Effector CD4-positive, alpha-beta T cell (primary cell): ENCODE measurements at regions not wholly inside any gene's neighbourhood (a gene's known extent, or its start where the extent isn't known, plus 50 kb on each side); places are given as distances from the start of the nearest gene placed in this dataset.
"Not testable (repeated sequence)": the region's sequence is repeated elsewhere in the genome, so short reads cannot be mapped to it uniquely, and the experiment has no call there.

Source experiments
- DNase-seq: peaks from one replicate; pipeline ENCODE4 v3.0.0-alpha.2; 2020

DNA sequence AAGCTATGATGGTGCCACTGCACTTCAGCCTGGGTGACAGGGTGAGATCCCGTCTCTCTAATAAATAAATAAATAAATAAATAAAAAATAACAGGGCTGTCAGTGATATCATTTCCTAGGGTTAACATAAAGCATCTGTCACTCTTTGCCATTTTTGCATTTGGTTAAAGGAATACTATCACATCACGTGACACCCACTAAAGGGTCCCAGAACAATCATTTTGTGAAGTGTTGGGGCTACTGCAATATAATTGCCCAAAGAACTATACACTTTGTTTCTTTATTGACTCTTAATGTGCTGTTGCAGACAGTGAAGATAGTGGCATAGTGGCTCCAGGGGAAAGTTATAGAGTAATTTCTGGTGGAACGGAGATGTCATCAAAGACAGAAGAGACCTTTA lies 176.5 kb upstream of the MMS22L start:
- DNase-seq = no peak

DNA sequence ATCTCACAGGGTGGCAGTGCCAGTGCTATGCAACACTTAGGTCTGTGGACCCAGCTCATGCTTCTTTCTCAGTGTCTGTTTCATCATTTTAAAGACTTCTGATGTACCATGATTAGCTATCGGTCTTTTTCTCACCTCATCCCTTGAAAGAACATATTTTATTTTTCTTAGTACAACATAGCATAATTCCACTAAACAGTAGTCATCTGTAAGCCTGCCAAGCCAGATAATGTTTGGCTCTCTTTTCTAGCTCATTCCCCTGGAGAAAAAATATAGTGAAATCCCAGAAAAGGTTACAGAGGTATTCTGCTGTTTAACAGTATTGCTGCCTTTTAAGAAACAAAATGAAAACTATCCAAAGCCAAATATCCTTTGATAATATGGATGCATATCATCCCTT lies 177.0 kb upstream of the MMS22L start:
- DNase-seq = no peak

DNA sequence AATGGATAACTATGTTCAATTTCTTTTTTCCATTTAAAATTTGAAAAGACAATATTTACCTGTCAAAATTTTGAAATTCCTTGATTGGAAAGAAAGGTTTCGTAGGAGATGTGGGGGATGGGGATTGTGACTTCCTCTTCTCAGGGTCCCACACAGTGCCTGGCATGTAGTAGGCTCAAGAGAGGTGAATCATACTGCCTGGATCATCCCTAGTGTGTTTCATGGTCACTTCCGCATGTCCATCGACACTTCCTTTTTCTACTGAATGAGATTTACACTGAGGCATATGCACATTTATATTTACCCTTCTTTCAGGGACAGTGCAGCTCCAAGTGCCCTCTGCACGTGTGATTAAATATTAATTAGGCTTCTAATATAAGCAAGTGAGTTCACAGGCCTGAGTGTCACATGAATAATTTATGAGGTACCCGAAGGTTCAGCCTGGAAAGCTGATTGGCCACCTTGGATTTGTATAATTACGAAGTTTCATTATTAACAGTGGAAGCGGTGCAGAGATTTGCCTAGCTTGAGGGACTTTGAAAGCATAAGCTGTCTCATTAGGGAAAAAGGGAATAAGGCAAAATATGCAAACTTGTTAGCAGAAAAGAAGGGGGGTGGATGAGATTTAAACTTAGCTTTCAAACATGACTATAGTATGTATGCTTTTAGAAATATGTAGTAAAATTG lies 177.5 kb upstream of the MMS22L start:
- DNase-seq = no peak

DNA sequence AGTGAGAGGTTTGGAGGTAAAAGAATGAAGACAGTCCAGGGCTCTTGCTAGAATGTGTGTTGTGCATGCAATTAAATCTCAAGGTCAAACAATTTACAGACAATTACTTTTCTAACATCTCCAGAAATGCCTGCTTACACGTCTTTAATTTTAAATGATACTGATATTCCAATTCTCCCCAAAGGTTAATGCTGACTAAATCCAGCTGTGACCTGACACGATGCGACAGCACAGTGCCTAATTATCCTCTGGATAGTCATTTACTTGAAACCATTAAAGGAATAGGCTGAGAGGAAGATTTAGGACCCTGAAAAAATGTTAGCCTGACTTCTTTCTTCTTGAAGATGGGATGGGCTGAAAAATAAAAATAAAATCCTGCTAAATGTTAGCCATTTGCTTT lies 178.2 kb upstream of the MMS22L start:
- DNase-seq = no peak

DNA sequence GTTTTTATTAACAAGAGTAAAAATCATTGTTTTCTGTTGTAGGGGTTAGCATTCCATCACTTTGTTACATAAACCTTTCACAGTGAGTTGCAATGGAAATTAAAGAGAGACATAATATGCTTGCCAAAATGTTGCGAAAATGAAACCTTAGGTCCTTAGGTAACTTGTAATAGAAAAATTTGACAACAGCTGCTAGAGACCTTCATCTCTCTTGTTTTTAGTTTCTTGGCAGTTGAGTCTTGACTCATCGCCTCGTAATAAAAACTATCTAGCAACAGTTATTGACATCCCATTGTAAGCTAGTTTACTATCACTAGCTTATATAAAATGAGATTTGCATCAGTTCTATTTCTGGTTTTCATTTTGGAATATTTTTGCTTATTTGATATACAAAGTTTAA lies 179.0 kb upstream of the MMS22L start:
- DNase-seq = no peak

DNA sequence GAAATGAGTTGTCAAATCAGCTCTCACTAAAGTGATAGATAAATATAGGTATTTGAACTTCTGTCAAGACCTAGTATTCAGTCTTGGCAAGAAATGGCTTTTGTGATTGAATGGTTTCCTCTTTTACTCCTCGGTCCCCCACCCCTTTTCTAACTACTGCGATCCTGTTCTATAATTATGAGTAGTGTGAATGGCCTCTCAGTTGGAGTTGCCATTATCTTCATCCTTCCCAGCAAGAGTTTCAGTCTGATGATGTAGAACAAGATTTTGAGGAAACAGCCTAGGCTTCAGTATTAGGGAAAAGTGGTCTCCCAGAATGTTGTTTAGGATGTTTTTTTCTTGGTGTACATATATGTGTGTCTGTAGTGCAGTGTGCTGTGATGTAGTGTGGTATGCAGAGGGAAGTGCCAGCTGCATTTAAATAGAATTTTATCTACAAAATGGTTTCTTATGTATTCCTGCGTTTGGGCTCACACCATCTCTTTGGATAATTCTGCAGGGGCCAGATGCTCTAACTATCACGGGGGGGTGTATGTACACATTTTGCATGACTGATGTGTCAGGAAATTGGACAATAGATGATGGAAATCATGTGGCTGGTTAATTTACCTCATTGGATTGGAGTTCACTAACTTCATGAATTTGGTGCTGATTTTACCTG lies 180.1 kb upstream of the MMS22L start:
- no peak for DNase-seq

DNA sequence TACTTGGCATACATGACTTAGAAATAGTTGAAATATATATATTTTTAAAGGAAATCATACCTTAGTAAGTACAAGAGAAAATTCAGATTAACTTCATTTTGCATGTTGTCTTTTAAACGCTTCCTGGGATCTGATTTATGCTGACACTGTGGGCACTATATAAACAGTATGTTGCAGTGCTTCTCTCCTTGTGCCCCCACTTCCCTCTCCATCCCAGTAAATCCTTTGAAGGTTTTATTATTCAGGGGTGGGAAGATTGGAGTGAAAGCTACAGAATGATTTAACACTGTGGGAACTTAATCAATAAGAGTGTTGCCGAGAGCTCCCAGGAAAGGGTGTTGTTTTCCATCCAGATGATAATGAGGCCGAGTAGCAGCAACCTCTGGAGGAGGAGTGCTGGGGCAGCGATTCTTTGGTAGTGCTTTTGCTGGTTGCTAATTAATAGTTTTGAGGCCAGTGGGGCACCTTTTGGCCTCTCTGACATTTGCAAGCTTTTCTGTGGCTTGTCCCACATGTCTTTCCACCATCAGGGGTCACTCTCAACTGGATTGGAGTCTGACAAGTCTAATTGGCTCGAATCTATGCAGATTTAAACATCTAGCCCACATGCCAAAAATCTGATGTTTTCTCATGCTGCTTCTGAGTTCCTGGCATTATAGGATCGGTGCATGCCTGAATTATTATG lies 183.0 kb upstream of the MMS22L start:
- DNase-seq = no peak

DNA sequence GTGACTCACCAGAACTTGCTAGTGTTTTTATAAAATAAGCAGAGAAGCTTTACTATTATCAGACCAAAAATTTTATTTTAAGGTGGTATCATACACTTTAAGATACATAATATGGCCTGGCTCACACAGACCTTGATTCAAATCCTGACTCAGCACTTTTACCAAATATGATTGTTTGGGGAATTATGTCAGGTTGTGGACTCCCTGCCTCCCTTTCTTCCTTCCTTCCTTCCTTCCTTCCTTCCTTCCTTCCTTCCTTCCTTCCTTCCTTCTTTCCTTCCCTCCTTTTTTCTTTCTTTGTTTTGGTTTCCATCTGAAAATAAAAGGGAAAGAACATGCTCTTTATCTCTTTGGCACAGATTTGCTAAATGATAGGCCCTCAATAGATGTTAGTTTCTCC lies 186.0 kb upstream of the MMS22L start:
- no peak for DNase-seq

DNA sequence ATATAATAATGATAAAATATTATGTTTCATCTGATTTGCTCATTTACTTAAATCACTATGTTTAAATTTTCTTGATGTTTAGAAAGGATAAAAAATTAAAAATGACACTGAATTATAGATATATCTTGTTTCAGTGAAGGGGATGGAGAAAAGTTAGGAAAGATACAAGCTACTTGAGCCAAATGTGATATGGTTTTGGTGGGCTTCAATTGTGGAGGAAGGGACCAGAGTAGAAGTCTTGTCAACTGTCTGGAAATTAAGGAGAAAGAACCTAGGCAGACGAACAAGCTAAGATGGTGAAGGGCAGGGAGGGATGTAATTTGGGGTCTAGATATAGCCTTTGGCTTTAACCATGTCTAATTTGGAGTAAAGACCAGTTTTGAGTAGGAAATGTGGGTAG lies 186.4 kb upstream of the MMS22L start:
- no peak for DNase-seq

DNA sequence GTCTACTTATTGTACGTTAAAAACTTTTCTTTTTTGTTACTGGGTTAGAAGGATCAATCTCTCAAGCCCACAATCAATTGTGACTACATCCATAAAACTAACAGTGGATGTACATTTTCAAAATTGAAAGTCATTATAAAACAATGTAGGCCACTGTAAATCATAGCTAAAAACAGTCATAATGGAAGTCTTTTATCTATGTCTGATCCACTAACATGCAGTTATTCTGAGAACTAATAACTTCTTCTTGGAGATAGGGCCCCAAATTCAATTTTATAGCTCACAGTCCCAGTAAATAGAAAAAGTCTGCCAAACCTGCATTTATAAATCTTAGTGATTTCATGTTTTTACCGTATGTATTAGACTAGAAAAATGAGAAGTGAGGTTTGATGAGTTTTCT lies 187.3 kb upstream of the MMS22L start:
- no peak for DNase-seq

DNA sequence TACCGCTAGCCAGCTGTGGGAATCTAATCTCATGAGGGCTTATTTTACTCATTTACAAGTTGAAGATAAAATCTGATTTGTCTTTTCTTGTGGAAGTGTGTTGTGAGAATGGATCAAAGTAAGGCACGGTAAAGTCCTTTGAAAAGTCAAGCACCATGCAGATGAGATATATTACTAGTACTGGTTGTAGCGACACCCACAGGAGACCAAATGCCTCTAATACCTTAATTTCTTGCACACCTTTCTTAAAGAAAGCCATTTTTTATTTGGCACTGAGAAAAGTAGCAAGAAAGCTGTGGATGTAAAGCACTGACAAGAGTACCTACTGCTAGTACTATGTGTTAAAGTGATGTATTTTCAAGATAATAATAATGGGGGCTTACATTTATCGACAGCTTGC lies 191.0 kb upstream of the MMS22L start:
- no peak for DNase-seq

DNA sequence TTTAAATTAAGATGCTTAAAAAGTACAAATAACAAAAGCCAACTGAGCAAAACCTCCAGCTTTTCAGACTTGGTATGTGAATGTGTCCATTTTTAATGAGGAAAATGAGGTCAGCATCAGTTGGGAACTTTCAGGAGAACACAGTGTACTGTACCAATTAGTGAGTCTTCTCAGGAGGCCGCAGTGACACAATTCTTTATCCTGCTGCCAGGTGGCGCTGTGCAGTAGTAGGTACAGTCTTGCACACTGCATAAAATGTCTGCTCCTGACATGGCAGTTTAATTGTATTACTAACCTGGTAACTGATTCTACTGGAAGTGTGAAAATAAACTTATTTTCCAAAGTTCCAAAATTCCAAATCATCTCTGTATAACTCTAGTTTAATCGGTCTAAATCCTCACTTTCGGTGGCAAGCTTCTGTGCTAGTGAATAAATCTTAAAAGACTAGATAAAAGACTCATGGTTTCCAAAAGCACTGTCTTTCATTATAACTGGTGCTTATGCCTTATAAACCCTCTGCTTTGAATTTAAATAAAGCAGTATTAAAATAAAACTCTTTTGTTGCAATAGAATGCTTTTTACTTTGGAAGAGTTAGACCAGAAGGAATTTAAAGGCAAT lies 214.8 kb upstream of the MMS22L start:
- DNase-seq = peak; percentile 25

DNA sequence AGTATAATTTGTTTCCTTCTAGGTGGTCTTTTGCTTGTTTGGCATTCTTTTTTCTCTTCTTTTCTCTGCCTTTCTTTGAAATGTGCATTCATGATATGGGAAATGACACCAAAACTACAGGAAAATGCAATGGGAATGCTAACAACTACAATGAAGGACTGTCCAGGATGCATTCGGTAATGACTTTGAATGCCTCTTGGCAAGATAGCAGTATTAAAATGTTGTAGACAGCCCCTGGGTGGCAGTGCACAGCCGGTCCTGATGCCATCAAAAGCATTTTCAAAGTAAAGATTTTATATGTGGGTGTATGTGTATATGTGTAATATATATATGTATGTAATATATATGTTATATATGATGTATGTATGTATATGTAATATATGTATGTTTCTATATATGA lies 218.8 kb upstream of the MMS22L start:
- DNase-seq = no peak

DNA sequence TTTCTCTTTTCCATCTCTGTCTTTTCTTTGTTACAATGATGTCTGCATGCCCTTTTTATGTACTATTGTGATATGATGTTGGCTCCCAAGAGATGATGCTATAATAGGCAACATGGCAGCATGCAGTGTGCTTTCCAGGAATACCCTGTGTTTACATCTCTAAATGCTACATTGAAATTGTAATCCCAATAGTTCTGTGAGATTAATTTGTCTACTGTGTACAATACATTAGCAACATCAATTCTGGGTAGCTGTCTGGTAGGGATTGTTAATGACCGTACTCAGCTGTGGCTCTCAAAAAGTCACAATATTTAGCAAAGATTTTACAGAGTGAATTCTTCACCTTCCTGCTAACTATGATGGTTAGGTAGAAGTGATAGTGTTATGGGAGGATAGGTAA lies 225.6 kb upstream of the MMS22L start:
- DNase-seq = no peak

DNA sequence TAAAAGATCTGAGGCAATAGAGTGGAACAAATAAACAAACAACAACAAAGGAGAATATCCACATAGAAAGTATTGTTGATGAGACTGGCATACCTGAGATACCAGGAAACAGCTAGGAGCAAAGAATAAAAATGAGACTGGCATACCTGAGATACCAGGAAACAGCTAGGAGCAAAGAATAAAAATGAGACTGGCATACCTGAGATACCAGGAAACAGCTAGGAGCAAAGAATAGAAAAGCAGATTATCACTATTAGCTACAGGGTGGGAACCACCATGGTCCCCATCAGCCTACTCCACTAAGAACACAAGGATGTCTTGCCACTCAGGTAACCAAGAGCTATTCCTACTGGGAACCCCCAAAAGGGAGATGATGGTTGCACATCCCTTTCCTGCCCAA lies 230.2 kb upstream of the MMS22L start:
- DNase-seq = not testable (repeated sequence)

DNA sequence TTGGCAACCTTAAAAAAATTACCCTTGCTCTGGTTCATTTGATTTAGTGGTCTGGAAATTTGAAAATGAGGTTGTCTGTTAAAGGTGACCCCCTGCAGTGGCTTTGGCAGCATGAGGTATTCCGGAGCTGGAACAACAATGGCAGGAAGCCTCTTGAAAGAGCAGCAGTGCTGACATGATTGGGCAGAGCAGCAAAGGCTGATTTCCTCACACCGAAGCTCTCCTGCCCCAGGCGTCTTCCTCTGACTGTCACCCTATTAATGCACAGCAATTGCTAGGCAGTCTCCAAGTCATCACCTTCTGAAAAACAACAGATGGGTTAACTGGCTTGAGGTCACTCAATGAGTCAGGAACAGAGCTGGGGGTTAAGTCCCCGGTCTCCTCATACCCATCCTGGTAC lies 241.8 kb upstream of the MMS22L start:
- no peak for DNase-seq

DNA sequence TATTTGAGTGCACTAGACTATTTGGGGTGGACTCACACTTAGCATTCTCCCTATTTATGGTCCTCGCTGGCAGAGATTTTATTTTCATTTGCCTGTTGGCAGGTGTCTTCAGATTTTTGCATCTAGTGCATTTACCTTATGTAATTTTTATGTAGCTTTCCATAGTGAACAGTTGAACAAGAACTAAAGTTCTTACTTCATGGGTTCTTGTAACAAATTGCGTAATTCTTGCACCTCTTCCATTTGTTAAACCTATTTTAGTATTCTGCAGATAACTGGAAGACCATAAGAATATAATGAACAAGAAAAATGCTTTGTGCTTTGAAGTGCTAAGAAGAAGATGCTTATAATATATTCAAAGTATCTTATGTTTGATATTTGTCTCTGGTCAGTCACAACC lies 252.8 kb upstream of the MMS22L start:
- no peak for DNase-seq

DNA sequence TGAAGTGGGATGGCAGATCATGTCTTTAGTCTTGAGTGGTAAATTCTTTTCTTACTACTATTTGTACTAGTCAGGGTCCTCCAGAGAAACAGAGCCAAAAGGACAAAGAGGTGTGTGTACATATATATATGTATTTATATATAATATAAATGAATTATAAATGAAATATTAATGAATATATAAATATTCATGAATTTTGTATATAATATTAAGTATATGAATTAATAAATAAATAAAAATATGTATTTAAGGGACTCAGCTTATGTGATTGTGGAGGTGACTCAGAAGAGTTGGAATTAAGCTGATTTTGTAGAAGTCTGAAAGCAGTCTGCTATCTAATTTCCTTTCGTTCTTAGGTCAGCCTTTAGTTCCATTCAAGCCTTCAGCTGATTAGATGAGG lies 265.3 kb upstream of the MMS22L start:
- DNase-seq = no peak

DNA sequence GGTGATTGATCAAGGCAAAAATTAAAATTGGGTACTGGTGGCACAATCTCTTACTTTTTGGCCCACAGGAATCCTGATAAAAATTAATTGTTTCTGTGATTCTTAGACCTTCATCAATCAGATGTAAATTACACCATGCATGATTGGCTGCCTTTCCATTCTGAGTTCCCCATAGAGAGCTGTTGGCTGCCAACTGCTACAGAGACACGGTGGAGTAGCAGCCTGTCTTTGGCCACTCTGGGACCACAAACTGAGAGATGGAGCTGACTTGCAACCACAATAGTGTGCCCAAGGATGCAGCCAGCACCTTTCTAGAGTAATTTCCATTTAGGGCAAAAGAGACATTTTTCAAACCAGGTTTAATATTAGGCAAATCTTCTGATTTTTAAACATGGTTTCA lies 274.3 kb upstream of the MMS22L start:
- no peak for DNase-seq

DNA sequence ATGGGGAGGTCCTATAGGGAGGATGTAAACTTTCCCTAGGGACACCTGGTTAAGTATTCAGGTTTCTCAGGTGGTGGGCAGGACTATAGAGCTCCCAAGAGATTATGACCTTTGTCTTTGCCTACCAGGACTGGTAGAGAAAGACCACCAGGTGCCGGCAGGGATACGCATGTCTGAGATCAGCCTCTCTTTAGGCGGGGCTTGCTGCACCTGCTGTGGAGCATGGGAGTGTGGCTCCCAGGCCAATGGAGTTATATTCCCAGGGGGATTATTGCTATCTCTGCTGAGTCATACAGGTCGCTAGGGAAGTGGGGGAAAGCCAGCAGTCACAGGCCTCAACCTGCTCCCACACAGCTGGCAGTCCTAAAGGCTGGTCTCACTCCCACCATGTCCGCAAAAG lies 280.5 kb upstream of the MMS22L start:
- DNase-seq = no peak

DNA sequence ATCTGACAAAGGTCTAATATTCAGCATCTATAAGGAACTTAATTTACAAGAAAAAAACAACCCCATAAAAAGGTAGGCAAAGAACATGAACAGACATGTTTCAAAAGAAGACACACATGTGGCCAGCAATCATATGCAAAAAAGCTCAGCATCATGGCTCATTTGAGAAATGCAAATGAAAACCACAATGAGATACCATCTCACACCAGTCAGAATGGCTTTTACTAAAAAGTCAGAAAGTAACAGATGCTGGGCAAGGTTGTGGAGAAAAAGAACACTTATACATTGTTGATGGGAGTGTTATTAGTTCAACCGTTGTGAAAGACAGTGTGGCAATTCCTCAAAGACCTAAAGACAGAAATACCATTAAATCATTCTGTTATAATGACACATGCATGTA lies 289.9 kb upstream of the MMS22L start:
- no peak for DNase-seq

DNA sequence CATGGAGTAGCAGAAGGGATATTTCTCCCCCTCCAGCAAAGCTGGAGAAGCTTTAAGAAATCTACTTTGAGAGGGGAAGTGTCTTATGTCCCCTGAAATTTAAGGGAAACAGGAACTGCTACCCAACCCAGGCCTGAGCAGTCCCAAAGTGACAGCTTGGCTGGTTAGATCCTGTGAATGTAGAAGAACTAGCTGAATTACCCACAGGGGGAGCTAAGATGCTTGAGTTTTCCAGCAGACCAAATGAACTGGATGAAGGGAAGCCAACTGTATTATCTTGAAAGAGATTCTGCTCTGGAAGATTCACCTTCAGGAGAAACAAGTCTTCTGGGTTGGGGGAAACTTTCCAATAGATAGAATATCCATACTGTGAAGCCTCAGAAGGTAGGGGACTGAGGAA lies 303.3 kb upstream of the MMS22L start:
- DNase-seq = no peak

DNA sequence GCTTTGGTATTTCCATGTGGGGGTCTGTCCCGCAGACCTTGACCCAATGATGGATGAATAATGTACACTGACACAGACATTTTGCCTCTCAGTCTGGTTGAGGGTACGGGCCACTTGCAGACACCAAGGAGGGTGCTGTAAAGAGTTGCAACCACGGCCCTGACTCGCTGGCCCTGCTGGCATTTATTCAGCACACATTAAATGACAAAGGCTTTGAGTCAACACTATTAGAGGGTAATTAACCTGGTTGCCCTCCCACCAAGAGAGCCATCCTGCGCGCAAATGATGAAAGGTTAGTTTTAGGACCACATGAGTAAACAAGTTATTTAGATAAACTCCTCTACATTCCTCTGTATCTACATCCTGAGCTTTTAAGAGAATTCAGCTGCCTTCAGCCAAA lies 308.9 kb upstream of the MMS22L start:
- no peak for DNase-seq

DNA sequence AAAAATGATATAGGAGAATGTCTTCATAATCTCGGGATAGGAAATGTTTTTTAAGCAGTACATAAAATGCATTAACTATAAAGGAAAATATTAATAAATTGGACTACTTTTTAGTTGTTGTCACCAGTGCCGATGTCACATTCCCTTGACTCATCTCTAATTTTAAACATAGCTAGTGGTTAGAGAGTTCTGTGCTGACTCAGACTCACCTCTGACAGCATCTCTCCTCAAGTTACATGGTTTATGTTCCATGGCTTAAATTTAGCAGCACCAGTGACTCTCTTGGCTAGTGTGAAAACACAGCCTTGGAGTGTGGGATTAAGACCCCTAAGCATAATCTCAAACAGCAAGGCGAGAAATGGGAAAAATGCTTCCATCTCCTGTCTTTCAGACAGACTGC lies 311.8 kb upstream of the MMS22L start:
- DNase-seq = no peak
